Spleen (tissue), 11 donors: ENCODE measurements at regions not wholly inside any gene's neighbourhood (a gene's known extent, or its start where the extent isn't known, plus 50 kb on each side); places are given as distances from the start of the nearest gene placed in this dataset.

Experiments
- DNase-seq: peaks from one replicate; pipeline ENCODE4 v3.0.0-alpha.2; 2020
- H3K27ac ChIP-seq, 8 donors: fragments of 200-600 bp; sonication (generic) in 7 of 8; 1 replicate in 4 of 8; 2 replicates in 4 of 8; pipeline versions ENCODE4 v1.5.0 to v1.8.0; 2016 to 2021; ENCODE audit warnings: inconsistent platforms in 4 of 8, mild to moderate bottlenecking in 4 of 8, moderate library complexity in 1 of 8
- H3K27me3 ChIP-seq, 7 donors: fragments of 200-600 bp; sonication (generic) in 6 of 7; replicated peaks in 1 of 7; 1 replicate in 4 of 7; 2 replicates in 3 of 7; pipeline versions ENCODE4 v1.5.0 to v1.8.0; 2016 to 2021; ENCODE audit warnings: inconsistent platforms in 3 of 7, mild to moderate bottlenecking in 1 of 7
- H3K36me3 ChIP-seq, 6 donors: fragments of 200-600 bp; sonication (generic) in 5 of 6; 1 replicate in 4 of 6; 2 replicates in 2 of 6; pipeline versions ENCODE4 v1.5.0 to v1.8.0; 2016 to 2021; ENCODE audit warnings: inconsistent platforms in 2 of 6
- H3K4me1 ChIP-seq, 6 donors: fragments of 200-600 bp; sonication (generic) in 5 of 6; 1 replicate in 3 of 6; 2 replicates in 3 of 6; pipeline versions ENCODE4 v1.5.0 to v1.8.0; 2016 to 2021; ENCODE audit warnings: inconsistent platforms in 3 of 6
- H3K4me3 ChIP-seq, 8 donors: fragments of 200-600 bp; sonication (generic) in 7 of 8; 1 replicate in 4 of 8; 2 replicates in 4 of 8; pipeline versions ENCODE4 v1.5.0 to v1.8.0; 2016 to 2021; ENCODE audit warnings: inconsistent platforms in 4 of 8, mild to moderate bottlenecking in 4 of 8, moderate library complexity in 2 of 8
- H3K9me3 ChIP-seq, 8 donors: fragments of 200-600 bp; sonication (generic) in 7 of 8; 1 replicate in 4 of 8; 2 replicates in 4 of 8; pipeline versions ENCODE4 v1.5.0 to v1.8.0; 2016 to 2021; ENCODE audit warnings: inconsistent platforms in 4 of 8
- POLR2A ChIP-seq, 3 donors: fragments of 450-650 bp; IDR thresholded peaks; one replicate each; pipeline ENCODE4 v1.5.1; 2017; ENCODE audit warnings: antibody characterized with exemption in 3 of 3, mild to moderate bottlenecking in 1 of 3
- POLR2AphosphoS5 ChIP-seq, 3 donors: sonication (generic); formaldehyde crosslinking; IDR thresholded peaks; one replicate each; pipeline ENCODE4 v1.5.1; 2017; ENCODE audit warnings: antibody characterized with exemption in 3 of 3
- WGBS, 5 donors: extraction: QIAGEN DNeasy Blood & Tissue Kit in 3 of 5; methylation state at CpG; one replicate each; pipeline versions ENCODE4 v1.1.5 to v1.1.7; 2013 to 2018; 5-methylcytosine and 5-hydroxymethylcytosine counted together
- intact Hi-C: fragments of 100-400 bp; cut with DNase I; formaldehyde crosslinking; loops from one replicate; pipeline ENCODE4 v1.15.0; 2023; ENCODE audit warnings: low total_unique reads
- TF ChIP-seq, protein P1 (sequence below), 11 experiments: fragments of 200-600 bp in 7 of 11; fragments of 450-650 bp in 4 of 11; sonication (generic) in 4 of 11; IDR thresholded peaks in 8 of 11; conservative IDR thresholded peaks in 3 of 11; 1 replicate in 7 of 11; 2 replicates in 4 of 11; pipeline versions ENCODE4 v1.4.0 to v1.8.0; 2016 to 2021; ENCODE audit warnings: antibody characterized with exemption in 11 of 11, inconsistent platforms in 4 of 11, mild to moderate bottlenecking in 1 of 11
- donor health status: healthy with polysubstance abuse.
- donor health status: DM: no; HTN: no; CAD: no; lungs with moderate emphysema.
- donor health status: DM: no; HTN: no; CAD: no.
- donor health status: Bipolar disorder and iron deficiency.
- donor health status: healthy.
- donor health status: DM: no; HTN: no; CAD: no.
- donor health status: DM: yes; HTN: yes; CAD: no.

DNA sequence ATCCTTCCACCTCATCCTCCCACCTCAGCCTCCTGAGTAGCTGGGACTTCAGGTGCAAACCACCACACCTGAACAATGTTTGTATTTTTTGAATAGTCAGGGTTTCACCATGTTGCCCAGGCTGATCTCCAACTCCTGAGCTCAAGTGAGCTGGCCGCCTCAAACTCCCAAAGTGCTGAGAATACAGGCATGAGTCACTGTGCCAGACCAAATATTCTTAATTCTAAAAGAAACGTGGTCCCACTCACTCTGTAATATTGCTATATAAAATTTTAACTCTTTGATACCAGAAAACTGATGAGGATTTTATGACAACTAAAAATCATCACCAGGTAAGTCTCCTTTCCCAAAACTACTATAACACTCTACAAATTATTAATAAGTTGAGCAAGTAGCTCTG is 716.8 kb upstream of the GJE1 start:
- H3K9me3 ChIP-seq, result peaks cover 0 to 4% (median under 1%) of the 10 kb centered on the region in 8 donors
- 56 to 73% (median 69%) methylated on average over 2 of the region's 2 CpGs for WGBS, 5 donors
- DNase-seq, result no peak
- TF ChIP-seq, protein P1, sequence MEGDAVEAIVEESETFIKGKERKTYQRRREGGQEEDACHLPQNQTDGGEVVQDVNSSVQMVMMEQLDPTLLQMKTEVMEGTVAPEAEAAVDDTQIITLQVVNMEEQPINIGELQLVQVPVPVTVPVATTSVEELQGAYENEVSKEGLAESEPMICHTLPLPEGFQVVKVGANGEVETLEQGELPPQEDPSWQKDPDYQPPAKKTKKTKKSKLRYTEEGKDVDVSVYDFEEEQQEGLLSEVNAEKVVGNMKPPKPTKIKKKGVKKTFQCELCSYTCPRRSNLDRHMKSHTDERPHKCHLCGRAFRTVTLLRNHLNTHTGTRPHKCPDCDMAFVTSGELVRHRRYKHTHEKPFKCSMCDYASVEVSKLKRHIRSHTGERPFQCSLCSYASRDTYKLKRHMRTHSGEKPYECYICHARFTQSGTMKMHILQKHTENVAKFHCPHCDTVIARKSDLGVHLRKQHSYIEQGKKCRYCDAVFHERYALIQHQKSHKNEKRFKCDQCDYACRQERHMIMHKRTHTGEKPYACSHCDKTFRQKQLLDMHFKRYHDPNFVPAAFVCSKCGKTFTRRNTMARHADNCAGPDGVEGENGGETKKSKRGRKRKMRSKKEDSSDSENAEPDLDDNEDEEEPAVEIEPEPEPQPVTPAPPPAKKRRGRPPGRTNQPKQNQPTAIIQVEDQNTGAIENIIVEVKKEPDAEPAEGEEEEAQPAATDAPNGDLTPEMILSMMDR (IDR thresholded peaks at IDR 0.05 in 8 of 11, conservative IDR thresholded peaks at IDR 0.05 in 3 of 11), result no peak
- TF ChIP-seq POLR2AphosphoS5 (IDR thresholded peaks at IDR 0.05), result no peak
- TF ChIP-seq POLR2A (IDR thresholded peaks at IDR 0.05), result no peak
- intact Hi-C loops, result no loop called here
- H3K36me3 ChIP-seq, result no peaks in the 10 kb centered on the region
- H3K27ac ChIP-seq, result no peak overlapping the region
- no peak overlapping the region for H3K4me3 ChIP-seq
- H3K27me3 ChIP-seq, result no peaks in the 10 kb centered on the region
- no peaks in the 10 kb centered on the region for H3K4me1 ChIP-seq

DNA sequence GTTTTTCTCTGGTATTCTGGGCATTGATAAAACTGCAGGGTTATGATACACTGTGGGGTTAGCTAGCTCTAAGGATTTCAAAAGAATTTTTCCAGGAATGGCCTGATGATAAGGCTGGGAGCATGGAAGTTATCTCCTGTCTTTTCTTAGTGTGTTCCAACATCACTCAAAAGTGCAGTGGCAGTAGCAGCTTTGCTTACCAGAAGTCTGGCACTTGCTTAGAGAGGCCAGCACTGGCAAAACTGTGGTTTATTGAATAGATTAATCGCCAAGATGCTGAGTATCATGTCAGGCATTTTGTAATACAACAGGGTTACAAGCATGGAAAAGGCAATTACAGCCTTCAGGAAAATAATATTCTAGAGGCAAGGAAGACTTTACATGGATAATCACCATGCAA is 719.5 kb upstream of the GJE1 start:
- TF ChIP-seq, protein P1 (IDR thresholded peaks at IDR 0.05 in 8 of 11, conservative IDR thresholded peaks at IDR 0.05 in 3 of 11), result no peak
- TF ChIP-seq POLR2A (IDR thresholded peaks at IDR 0.05), result no peak
- no peak for TF ChIP-seq POLR2AphosphoS5 (IDR thresholded peaks at IDR 0.05)
- Histone ChIP-seq H3K36me3 (no peaks in the 10 kb centered on the region), H3K27ac (no peak overlapping the region), H3K4me3 (no peak overlapping the region), H3K4me1 (no peaks in the 10 kb centered on the region), H3K27me3 (no peaks in the 10 kb centered on the region), H3K9me3 (peaks cover 0 to 31% (median 27%) of the 10 kb centered on the region in 8 donors)
- 86 to 93% (median 90%) methylated on average over 1 of the region's 1 CpG for WGBS, 5 donors
- intact Hi-C loops, result no loop called here
- DNase-seq, result no peak

DNA sequence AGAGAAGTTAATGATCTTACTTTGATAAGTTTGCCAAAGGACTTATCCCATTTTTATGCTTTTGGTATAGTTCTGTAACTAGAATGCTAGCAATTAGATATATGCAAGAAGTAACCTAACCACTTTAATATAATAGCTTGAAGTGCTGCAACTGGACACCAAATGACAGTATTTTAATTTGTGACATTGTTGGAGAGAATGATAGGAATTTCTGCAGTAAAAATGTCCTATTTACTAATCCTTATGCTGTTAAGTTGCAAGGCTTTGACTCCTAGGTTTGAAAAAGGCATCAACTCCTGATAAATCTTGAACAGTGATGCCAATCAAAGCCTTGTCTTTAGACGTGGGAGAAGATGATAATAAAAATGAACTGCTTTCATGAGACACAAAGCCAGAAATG is 726.0 kb upstream of the GJE1 start:
- Histone ChIP-seq H3K4me1 (peaks cover 0 to 3% (median 0%) of the 10 kb centered on the region in 6 donors), H3K4me3 (no peak overlapping the region), H3K9me3 (peaks cover 0 to 48% (median 43%) of the 10 kb centered on the region in 8 donors), H3K36me3 (no peaks in the 10 kb centered on the region), H3K27me3 (no peaks in the 10 kb centered on the region), H3K27ac (no peak overlapping the region)
- no peak for TF ChIP-seq POLR2AphosphoS5 (IDR thresholded peaks at IDR 0.05)
- TF ChIP-seq, protein P1 (IDR thresholded peaks at IDR 0.05 in 8 of 11, conservative IDR thresholded peaks at IDR 0.05 in 3 of 11), result no peak
- intact Hi-C loops, result no loop called here
- DNase-seq, result no peak
- WGBS, 5 donors, result 60 to 81% (median 69%) methylated on average over 1 of the region's 1 CpG

DNA sequence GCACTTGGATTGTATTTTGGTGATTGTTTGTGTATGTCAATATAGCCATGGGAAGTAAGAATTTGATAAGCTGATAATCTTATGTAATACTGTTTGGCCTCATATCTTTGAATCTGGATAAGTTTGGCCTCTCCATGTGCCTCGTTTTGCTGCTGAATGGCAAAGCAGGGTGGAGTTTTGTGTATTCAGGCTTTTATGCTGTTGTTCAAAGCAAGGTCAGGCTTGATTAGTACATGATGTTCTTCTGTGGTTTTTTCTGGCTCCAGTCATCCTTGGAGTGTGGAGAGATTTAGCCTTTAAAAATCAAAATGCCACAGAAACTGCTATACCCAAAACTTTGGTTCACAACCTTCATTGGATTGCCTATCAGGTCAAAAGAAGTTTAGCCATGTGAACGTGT is 728.9 kb upstream of the GJE1 start:
- DNase-seq, result no peak
- Histone ChIP-seq H3K36me3 (no peaks in the 10 kb centered on the region), H3K27me3 (no peaks in the 10 kb centered on the region), H3K4me1 (peaks cover 0 to 3% (median 0%) of the 10 kb centered on the region in 6 donors), H3K4me3 (no peak overlapping the region), H3K27ac (peak overlapping the region in 1 of 8 donors; percentile 32), H3K9me3 (peaks cover 0 to 24% (median 21%) of the 10 kb centered on the region in 8 donors)
- intact Hi-C loops, result no loop called here
- TF ChIP-seq POLR2AphosphoS5 (IDR thresholded peaks at IDR 0.05) (no peak), POLR2A (IDR thresholded peaks at IDR 0.05) (no peak)
- TF ChIP-seq, protein P1 (IDR thresholded peaks at IDR 0.05 in 8 of 11, conservative IDR thresholded peaks at IDR 0.05 in 3 of 11), result no peak
- WGBS, 5 donors, result 49 to 71% (median 57%) methylated on average over 2 of the region's 2 CpGs
